ENCODE measurements at regions not wholly inside any gene's neighbourhood (a gene's known extent, or its start where the extent isn't known, plus 50 kb on each side); places are given as distances from the start of the nearest gene placed in this dataset.

GRCh38 chr18:56021809-56022195 lies 433.8 kb upstream of the TCF4 start:
- TF ChIP-seq, protein P1, sequence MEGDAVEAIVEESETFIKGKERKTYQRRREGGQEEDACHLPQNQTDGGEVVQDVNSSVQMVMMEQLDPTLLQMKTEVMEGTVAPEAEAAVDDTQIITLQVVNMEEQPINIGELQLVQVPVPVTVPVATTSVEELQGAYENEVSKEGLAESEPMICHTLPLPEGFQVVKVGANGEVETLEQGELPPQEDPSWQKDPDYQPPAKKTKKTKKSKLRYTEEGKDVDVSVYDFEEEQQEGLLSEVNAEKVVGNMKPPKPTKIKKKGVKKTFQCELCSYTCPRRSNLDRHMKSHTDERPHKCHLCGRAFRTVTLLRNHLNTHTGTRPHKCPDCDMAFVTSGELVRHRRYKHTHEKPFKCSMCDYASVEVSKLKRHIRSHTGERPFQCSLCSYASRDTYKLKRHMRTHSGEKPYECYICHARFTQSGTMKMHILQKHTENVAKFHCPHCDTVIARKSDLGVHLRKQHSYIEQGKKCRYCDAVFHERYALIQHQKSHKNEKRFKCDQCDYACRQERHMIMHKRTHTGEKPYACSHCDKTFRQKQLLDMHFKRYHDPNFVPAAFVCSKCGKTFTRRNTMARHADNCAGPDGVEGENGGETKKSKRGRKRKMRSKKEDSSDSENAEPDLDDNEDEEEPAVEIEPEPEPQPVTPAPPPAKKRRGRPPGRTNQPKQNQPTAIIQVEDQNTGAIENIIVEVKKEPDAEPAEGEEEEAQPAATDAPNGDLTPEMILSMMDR (IDR thresholded peaks at IDR 0.05) = no peak
- TF ChIP-seq EP300 (IDR thresholded peaks at IDR 0.05) = no peak
